Thymus (tissue), 11 donors: ENCODE measurements at regions not wholly inside any gene's neighbourhood (a gene's known extent, or its start where the extent isn't known, plus 50 kb on each side); places are given as distances from the start of the nearest gene placed in this dataset.

ENCODE experiments used
- DNase-seq, 9 donors: peaks; one replicate each; pipeline ENCODE4 v3.0.0-alpha.2; 2013; ENCODE audit warnings: low spot score in 9 of 9, low read depth in 6 of 9, missing footprints in 1 of 9
- H3K27ac ChIP-seq, 2 donors: one replicate each; pipeline ENCODE4 v1.5.1; 2013; ENCODE audit warnings: control low read depth in 1 of 2, low read depth in 1 of 2, low read length in 1 of 2, mild to moderate bottlenecking in 1 of 2, moderate library complexity in 1 of 2
- H3K27me3 ChIP-seq, 2 donors: one replicate each; pipeline ENCODE4 v1.5.1; 2013; ENCODE audit warnings: low read length in 1 of 2; ENCODE audit not compliant: control insufficient read depth in 2 of 2, insufficient read depth in 1 of 2
- H3K36me3 ChIP-seq, 2 donors: one replicate each; pipeline ENCODE4 v1.5.1; 2013; ENCODE audit warnings: low read length in 1 of 2, mild to moderate bottlenecking in 1 of 2, moderate library complexity in 1 of 2; ENCODE audit not compliant: control insufficient read depth in 2 of 2, insufficient read depth in 2 of 2
- H3K4me1 ChIP-seq, 2 donors: one replicate each; pipeline ENCODE4 v1.5.1; 2013; ENCODE audit warnings: low read length in 2 of 2; ENCODE audit not compliant: control insufficient read depth in 2 of 2, insufficient read depth in 2 of 2
- H3K4me3 ChIP-seq, 2 donors: one replicate each; pipeline ENCODE4 v1.5.1; 2013; ENCODE audit warnings: low read length in 2 of 2, control low read depth in 1 of 2, mild to moderate bottlenecking in 1 of 2
- H3K9me3 ChIP-seq, 2 donors: one replicate each; pipeline ENCODE4 v1.5.1; 2013; ENCODE audit warnings: low read length in 1 of 2, mild to moderate bottlenecking in 1 of 2; ENCODE audit not compliant: control insufficient read depth in 2 of 2, insufficient read depth in 1 of 2
- WGBS: extraction: QIAGEN DNeasy Blood & Tissue Kit; methylation state at CpG from one replicate; pipeline ENCODE4 v1.1.7; 2013; 5-methylcytosine and 5-hydroxymethylcytosine counted together
- donor health status: healthy.

GRCh38 chr2:181114021-181114420, 133.6 kb downstream of the UBE2E3 start:
- Histone ChIP-seq H3K27me3 (no peaks in the 10 kb centered on the region), H3K36me3 (no peaks in the 10 kb centered on the region), H3K4me1 (no peaks in the 10 kb centered on the region), H3K4me3 (no peak overlapping the region), H3K9me3 (no peaks in the 10 kb centered on the region), H3K27ac (no peak overlapping the region)
- over 99% methylated on average over 4 of the region's 4 CpGs for WGBS
- no peak for DNase-seq

- no peak for DNase-seq
- no peaks in the 10 kb centered on the region for H3K27me3 ChIP-seq
- H3K4me3 ChIP-seq = no peak overlapping the region
- no peaks in the 10 kb centered on the region for H3K9me3 ChIP-seq
- H3K36me3 ChIP-seq = no peaks in the 10 kb centered on the region
- H3K27ac ChIP-seq = no peak overlapping the region
- no peaks in the 10 kb centered on the region for H3K4me1 ChIP-seq
- 94% methylated on average over 1 of the region's 1 CpG for WGBS
Measured at GRCh38 chr2:181116261-181116660, 135.9 kb downstream of the UBE2E3 start.

GRCh38 chr2:181117206-181117925, 137.0 kb downstream of the UBE2E3 start:
- Histone ChIP-seq H3K4me1 (no peaks in the 10 kb centered on the region), H3K36me3 (no peaks in the 10 kb centered on the region), H3K9me3 (no peaks in the 10 kb centered on the region), H3K27me3 (no peaks in the 10 kb centered on the region), H3K27ac (no peak overlapping the region), H3K4me3 (no peak overlapping the region)
- DNase-seq = no peak

- Histone ChIP-seq H3K27me3 (no peaks in the 10 kb centered on the region), H3K36me3 (no peaks in the 10 kb centered on the region), H3K27ac (no peak overlapping the region), H3K4me3 (no peak overlapping the region), H3K9me3 (no peaks in the 10 kb centered on the region), H3K4me1 (peaks cover 4% of the 10 kb centered on the region in 2 donors)
- 100% methylated on average over 1 of the region's 1 CpG for WGBS
- DNase-seq = no peak
Measured at GRCh38 chr2:181120625-181121024, 140.2 kb downstream of the UBE2E3 start.

GRCh38 chr2:181121996-181122395, 141.6 kb downstream of the UBE2E3 start:
- Histone ChIP-seq H3K27me3 (no peaks in the 10 kb centered on the region), H3K27ac (no peak overlapping the region), H3K9me3 (no peaks in the 10 kb centered on the region), H3K4me1 (peaks cover 9 to 13% of the 10 kb centered on the region in 2 donors), H3K36me3 (no peaks in the 10 kb centered on the region), H3K4me3 (no peak overlapping the region)
- no peak for DNase-seq

- WGBS = 96% methylated on average over 2 of the region's 2 CpGs
- Histone ChIP-seq H3K4me3 (no peak overlapping the region), H3K9me3 (no peaks in the 10 kb centered on the region), H3K36me3 (no peaks in the 10 kb centered on the region), H3K4me1 (peaks cover 9 to 17% of the 10 kb centered on the region in 2 donors), H3K27ac (no peak overlapping the region), H3K27me3 (no peaks in the 10 kb centered on the region)
- DNase-seq = no peak
Measured at GRCh38 chr2:181122601-181123000, 142.2 kb downstream of the UBE2E3 start.

- Histone ChIP-seq H3K27ac (peak overlapping the region; percentile 90 to 93), H3K36me3 (no peaks in the 10 kb centered on the region), H3K27me3 (no peaks in the 10 kb centered on the region), H3K4me1 (peaks cover 9 to 17% of the 10 kb centered on the region in 2 donors), H3K9me3 (no peaks in the 10 kb centered on the region), H3K4me3 (peak overlapping the region; percentile 41 to 51)
- 5% methylated on average over 2 of the region's 2 CpGs for WGBS
- peak in 8 of 9 donors; percentile 60 to 94 (median 80) for DNase-seq
Measured at GRCh38 chr2:181123798-181124231, 143.4 kb downstream of the UBE2E3 start.

GRCh38 chr2:181124497-181124896, 144.1 kb downstream of the UBE2E3 start:
- Histone ChIP-seq H3K4me3 (peak overlapping the region; percentile 42 to 51), H3K4me1 (peaks cover 9 to 17% of the 10 kb centered on the region in 2 donors), H3K36me3 (no peaks in the 10 kb centered on the region), H3K27me3 (no peaks in the 10 kb centered on the region), H3K27ac (peak overlapping the region in 1 of 2 donors; percentile 93), H3K9me3 (no peaks in the 10 kb centered on the region)
- WGBS = 64% methylated on average over 3 of the region's 3 CpGs
- peak in 3 of 9 donors; percentile 40 to 80 (median 50) for DNase-seq

- Histone ChIP-seq H3K27me3 (no peaks in the 10 kb centered on the region), H3K36me3 (no peaks in the 10 kb centered on the region), H3K4me1 (peaks cover 9 to 17% of the 10 kb centered on the region in 2 donors), H3K9me3 (no peaks in the 10 kb centered on the region), H3K4me3 (peak overlapping the region; percentile 42 to 51), H3K27ac (peak overlapping the region; percentile 61 to 93)
- peak in 1 of 9 donors; percentile 53 for DNase-seq
- 75% methylated on average over 2 of the region's 2 CpGs for WGBS
Measured at GRCh38 chr2:181125359-181125758, 145.0 kb downstream of the UBE2E3 start.
